ENCODE measurements at regions not wholly inside any gene's neighbourhood (a gene's known extent, or its start where the extent isn't known, plus 50 kb on each side); places are given as distances from the start of the nearest gene placed in this dataset.

DNA sequence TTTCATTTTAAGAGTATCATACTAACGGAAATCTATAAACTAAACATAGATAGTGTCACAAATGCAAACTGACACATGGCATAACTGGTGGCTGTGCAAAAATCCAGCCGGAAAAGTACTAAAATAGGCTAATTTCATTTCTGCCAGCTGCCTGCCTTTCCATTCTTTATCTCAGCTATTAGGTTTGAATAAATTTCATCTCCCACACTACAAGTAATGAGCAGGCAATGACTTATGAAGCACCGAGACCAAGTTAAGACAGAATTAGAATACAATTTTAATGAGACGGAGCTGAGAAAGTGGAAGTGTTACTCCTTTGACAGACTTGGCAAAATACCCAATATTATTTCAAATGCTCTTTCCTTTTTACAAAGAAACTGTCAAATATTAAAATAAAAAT lies 258.8 kb upstream of the ZNF608 start:
- no peak for TF ChIP-seq POLR2A (IDR thresholded peaks at IDR 0.05; ENCODE audit: low read length)
- TF ChIP-seq GATA1 (IDR thresholded peaks at IDR 0.05; ENCODE audit: low read depth, low read length): no peak

Data from erythroblast (primary cell).